Activated CD8-positive, alpha-beta memory T cell treated with anti-CD3 and anti-CD28 coated beads, Interleukin-2, amount 50 U/mL, for 4 hours (primary cell): ENCODE measurements at regions not wholly inside any gene's neighbourhood (a gene's known extent, or its start where the extent isn't known, plus 50 kb on each side); places are given as distances from the start of the nearest gene placed in this dataset.

Source experiments
- DNase-seq: peaks from one replicate; pipeline ENCODE4 v3.0.0-alpha.2; 2020

GRCh38 chr7:84368122-84368521 is 173.5 kb upstream of the SEMA3A start:
- no peak for DNase-seq

- no peak for DNase-seq
These were observed 170.1 kb upstream of the SEMA3A start for GRCh38 chr7:84364708-84365107.

- DNase-seq: no peak
These were observed 169.2 kb upstream of the SEMA3A start for GRCh38 chr7:84363741-84364140.

- DNase-seq: no peak
These were observed 168.2 kb upstream of the SEMA3A start for GRCh38 chr7:84362828-84363227.

GRCh38 chr7:84362360-84362759 is 167.8 kb upstream of the SEMA3A start:
- no peak for DNase-seq

GRCh38 chr7:84354866-84355265 is 160.3 kb upstream of the SEMA3A start:
- no peak for DNase-seq

- DNase-seq: no peak
These were observed 159.4 kb upstream of the SEMA3A start for GRCh38 chr7:84354030-84354429.

- DNase-seq: no peak
These were observed 144.7 kb upstream of the SEMA3A start for GRCh38 chr7:84339306-84339705.

GRCh38 chr7:84337429-84337828 is 142.8 kb upstream of the SEMA3A start:
- DNase-seq: no peak

- DNase-seq: no peak
These were observed 142.2 kb upstream of the SEMA3A start for GRCh38 chr7:84336766-84337165.

GRCh38 chr7:84336303-84336702 is 141.7 kb upstream of the SEMA3A start:
- DNase-seq: no peak

- DNase-seq: no peak
These were observed 137.0 kb upstream of the SEMA3A start for GRCh38 chr7:84331616-84332015.

GRCh38 chr7:84328571-84328970 is 134.0 kb upstream of the SEMA3A start:
- no peak for DNase-seq

GRCh38 chr7:84324136-84324630 is 129.6 kb upstream of the SEMA3A start:
- no peak for DNase-seq

GRCh38 chr7:84317536-84317935 is 122.9 kb upstream of the SEMA3A start:
- DNase-seq: no peak

GRCh38 chr7:84314263-84314662 is 119.7 kb upstream of the SEMA3A start:
- no peak for DNase-seq

- DNase-seq: no peak
These were observed 109.8 kb upstream of the SEMA3A start for GRCh38 chr7:84304407-84304806.

GRCh38 chr7:84302949-84303348 is 108.4 kb upstream of the SEMA3A start:
- DNase-seq: no peak

GRCh38 chr7:84297616-84298015 is 103.0 kb upstream of the SEMA3A start:
- no peak for DNase-seq

GRCh38 chr7:84294847-84295455 is 100.4 kb upstream of the SEMA3A start:
- DNase-seq: no peak

GRCh38 chr7:84294391-84294790 is 99.8 kb upstream of the SEMA3A start:
- no peak for DNase-seq

- no peak for DNase-seq
These were observed 97.2 kb upstream of the SEMA3A start for GRCh38 chr7:84291756-84292155.

- no peak for DNase-seq
These were observed 89.2 kb upstream of the SEMA3A start for GRCh38 chr7:84283798-84284197.

GRCh38 chr7:84281518-84281917 is 86.9 kb upstream of the SEMA3A start:
- DNase-seq: no peak

GRCh38 chr7:84277628-84278224 is 83.1 kb upstream of the SEMA3A start:
- DNase-seq: no peak
